Pancreas (tissue), 10 donors: ENCODE measurements at regions not wholly inside any gene's neighbourhood (a gene's known extent, or its start where the extent isn't known, plus 50 kb on each side); places are given as distances from the start of the nearest gene placed in this dataset.

Experiments used
- ATAC-seq, 4 donors: fragments of 200-7000 bp; cut with Tn5 transposase; one replicate each; pipeline versions ENCODE4 v1.8.0 to v1.9.1; 2020; ENCODE audit warnings: mild to moderate bottlenecking in 4 of 4, moderate library complexity in 4 of 4
- DNase-seq, 6 donors: peaks; one replicate each; pipeline ENCODE4 v3.0.0-alpha.2; 2020
- FAIRE-seq: peaks from 2 replicates; lab custom pipeline; 2012; peaks lifted over from hg19 to GRCh38; lab: Jason Lieb, UNC
- H3K27ac ChIP-seq, 4 donors: fragments of 200-600 bp; sonication (generic); 1 replicate in 3 of 4; 2 replicates in 1 of 4; pipeline versions ENCODE4 v1.5.0 to v1.8.0; 2020
- H3K27me3 ChIP-seq, 4 donors: fragments of 200-600 bp; one replicate each; pipeline ENCODE4 v1.8.0; 2021
- H3K36me3 ChIP-seq, 3 donors: fragments of 200-600 bp; sonication (generic) in 1 of 3; one replicate each; pipeline versions ENCODE4 v1.5.0 to v1.8.0; 2020 to 2021
- H3K4me1 ChIP-seq, 3 donors: fragments of 200-600 bp; one replicate each; pipeline ENCODE4 v1.8.0; 2021
- H3K4me3 ChIP-seq, 4 donors: fragments of 200-600 bp; sonication (generic) in 2 of 4; one replicate each; pipeline versions ENCODE4 v1.5.0 to v1.8.0; 2020 to 2021
- H3K9me3 ChIP-seq, 4 donors: fragments of 200-600 bp; one replicate each; pipeline ENCODE4 v1.8.0; 2021
- CTCF ChIP-seq, 4 donors: fragments of 200-600 bp; sonication (generic) in 3 of 4; IDR thresholded peaks; one replicate each; pipeline versions ENCODE4 v1.5.0 to v1.8.0; 2021; ENCODE audit warnings: antibody characterized with exemption in 4 of 4
- WGBS, 2 donors: extraction: QIAGEN DNeasy Blood & Tissue Kit; methylation state at CpG; one replicate each; pipeline ENCODE4 v1.1.7; 2013; 5-methylcytosine and 5-hydroxymethylcytosine counted together
- intact Hi-C, 3 donors: fragments of 100-400 bp; cut with DNase I; formaldehyde crosslinking; loops; one replicate each; pipeline versions ENCODE4 v1.11.1 to v1.14.2; 2022
- donor health status: healthy with polysubstance abuse.
- donor health status: DM: no; HTN: no; CAD: no; lungs with moderate emphysema.
- donor health status: DM: no; HTN: no; CAD: no.
- donor health status: control.
- donor health status: control.
- donor health status: Bipolar disorder and iron deficiency.
- donor health status: DM: yes; HTN: yes; CAD: no.
- donor health status: DM: no; HTN: no; CAD: no.
- donor health status: DM: no; HTN: no; CAD: no.
- donor health status: DM: yes; HTN: yes; CAD: no.

GRCh38 chr4:122203407-122203806 is 51.3 kb downstream of the BLTP1 start:
- ATAC-seq: no peak
- Histone ChIP-seq H3K27me3 (no peaks in the 10 kb centered on the region), H3K36me3 (peaks cover 0 to 6% (median 6%) of the 10 kb centered on the region in 3 donors), H3K9me3 (no peaks in the 10 kb centered on the region), H3K27ac (no peak overlapping the region), H3K4me3 (no peak overlapping the region), H3K4me1 (no peaks in the 10 kb centered on the region)
- no peak for TF ChIP-seq CTCF (IDR thresholded peaks at IDR 0.05)
- intact Hi-C loops: no loop called here
- WGBS, 2 donors: 93 to 98% methylated on average over 1 of the region's 1 CpG
- DNase-seq: no peak
- no peak for FAIRE-seq

GRCh38 chr4:122205687-122206086 is 53.6 kb downstream of the BLTP1 start:
- intact Hi-C loops: no loop called here

GRCh38 chr4:122212880-122213279 is 60.7 kb downstream of the BLTP1 start:
- H3K9me3 ChIP-seq: no peaks in the 10 kb centered on the region
- H3K4me3 ChIP-seq: no peak overlapping the region
- H3K27me3 ChIP-seq: no peaks in the 10 kb centered on the region
- H3K36me3 ChIP-seq: peaks cover 0 to 13% (median 2%) of the 10 kb centered on the region in 3 donors
- no peak for TF ChIP-seq CTCF (IDR thresholded peaks at IDR 0.05)
- ATAC-seq: no peak
- FAIRE-seq: no peak
- no peak overlapping the region for H3K27ac ChIP-seq
- DNase-seq: no peak
- intact Hi-C loops: no loop called here
- WGBS, 2 donors: 93 to 96% methylated on average over 3 of the region's 3 CpGs
- H3K4me1 ChIP-seq: no peaks in the 10 kb centered on the region

More at GRCh38 chr4:122205687-122206086, 53.6 kb downstream of the BLTP1 start:
- no peak for TF ChIP-seq CTCF (IDR thresholded peaks at IDR 0.05)
- no peaks in the 10 kb centered on the region for H3K27me3 ChIP-seq
- peaks cover 0 to 6% (median 2%) of the 10 kb centered on the region in 3 donors for H3K36me3 ChIP-seq
- H3K4me3 ChIP-seq: no peak overlapping the region
- H3K27ac ChIP-seq: no peak overlapping the region
- DNase-seq (no peak), ATAC-seq (no peak), FAIRE-seq (no peak)
- no peaks in the 10 kb centered on the region for H3K9me3 ChIP-seq
- 41 to 52% methylated on average over 1 of the region's 1 CpG for WGBS, 2 donors
- no peaks in the 10 kb centered on the region for H3K4me1 ChIP-seq

- Histone ChIP-seq H3K9me3 (no peaks in the 10 kb centered on the region), H3K4me1 (no peaks in the 10 kb centered on the region), H3K27me3 (no peaks in the 10 kb centered on the region), H3K4me3 (no peak overlapping the region), H3K27ac (no peak overlapping the region), H3K36me3 (peaks cover 0 to 12% (median 0%) of the 10 kb centered on the region in 3 donors)
- no peak for ATAC-seq
- DNase-seq: no peak
- peak; percentile 17 for FAIRE-seq
- TF ChIP-seq CTCF (IDR thresholded peaks at IDR 0.05): peak in 1 of 4 donors; percentile 8
- WGBS, 2 donors: 49 to 62% methylated on average over 1 of the region's 1 CpG
- intact Hi-C loops: no loop called here
These were observed 66.6 kb downstream of the BLTP1 start for GRCh38 chr4:122218762-122219161.

GRCh38 chr4:122219356-122219755 is 67.2 kb downstream of the BLTP1 start:
- H3K36me3 ChIP-seq: peaks cover 0 to 12% (median 0%) of the 10 kb centered on the region in 3 donors
- no peak for ATAC-seq
- FAIRE-seq: no peak

More at GRCh38 chr4:122219356-122219755, 67.2 kb downstream of the BLTP1 start:
- no peak for TF ChIP-seq CTCF (IDR thresholded peaks at IDR 0.05)
- Histone ChIP-seq H3K27me3 (no peaks in the 10 kb centered on the region), H3K9me3 (no peaks in the 10 kb centered on the region), H3K4me1 (no peaks in the 10 kb centered on the region), H3K27ac (no peak overlapping the region), H3K4me3 (no peak overlapping the region)
- DNase-seq: no peak
- intact Hi-C loops: no loop called here
- WGBS, 2 donors: 84 to 86% methylated on average over 2 of the region's 2 CpGs
